ENCODE measurements at regions not wholly inside any gene's neighbourhood (a gene's known extent, or its start where the extent isn't known, plus 50 kb on each side); places are given as distances from the start of the nearest gene placed in this dataset.
A peak's percentile ranks its signal among the peaks of the same experiment; 100 is the strongest.

DNA sequence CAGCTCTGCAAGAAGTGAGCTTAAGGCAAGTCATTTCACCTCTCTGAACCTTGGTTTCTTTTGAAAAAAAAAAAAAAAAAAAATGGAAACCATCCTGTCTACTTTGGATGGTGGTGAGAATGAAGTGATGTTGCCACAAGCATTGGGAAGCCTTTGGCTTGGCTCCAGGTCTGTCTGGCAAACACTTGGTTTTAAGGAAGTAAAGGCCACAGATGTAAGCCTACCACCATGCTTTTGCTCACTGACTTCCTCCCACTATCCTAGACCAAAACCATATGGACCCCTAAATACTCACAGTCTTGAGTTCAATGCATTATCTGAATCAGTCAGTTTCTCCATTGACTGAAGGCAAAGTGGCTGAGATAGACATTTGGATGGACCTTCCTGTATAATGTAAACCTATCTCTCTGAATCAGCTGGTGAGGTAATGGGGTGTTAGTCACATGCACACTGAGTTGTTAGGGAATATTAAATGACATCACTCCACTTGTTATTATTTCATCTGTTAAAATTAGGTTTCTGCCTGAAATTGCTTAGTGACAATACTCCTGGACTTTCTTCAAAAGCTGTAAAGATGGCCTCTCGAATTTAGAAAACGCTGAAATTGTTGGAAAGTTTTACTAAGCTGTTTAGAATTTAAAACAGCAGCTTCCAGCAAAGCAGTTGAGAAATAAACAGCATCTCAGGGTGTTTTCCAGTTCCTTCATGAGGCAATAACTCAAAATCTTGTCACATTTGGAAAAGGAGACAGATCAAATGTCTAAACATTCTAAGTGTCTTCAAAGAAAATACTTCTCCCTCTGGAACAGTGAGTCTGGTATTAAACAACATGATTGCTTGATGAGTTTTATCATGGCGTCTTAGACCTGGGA lies 833.5 kb downstream of the DHX35 start:
- no peak for DNase-seq
- Histone ChIP-seq H3K27ac (no peak overlapping the region), H3K4me3 (no peak overlapping the region), H3K36me3 (no peaks in the 10 kb centered on the region), H3K9me3 (peaks cover 0 to 18% (median 3%) of the 10 kb centered on the region in 11 donors), H3K4me1 (peaks cover 0 to 8% (median 0%) of the 10 kb centered on the region in 9 donors), H3K27me3 (no peaks in the 10 kb centered on the region)
- ATAC-seq = peak in 1 of 8 donors; percentile 42
- intact Hi-C loops (cut with DNase I) = no loop called here
- TF ChIP-seq, protein P1, sequence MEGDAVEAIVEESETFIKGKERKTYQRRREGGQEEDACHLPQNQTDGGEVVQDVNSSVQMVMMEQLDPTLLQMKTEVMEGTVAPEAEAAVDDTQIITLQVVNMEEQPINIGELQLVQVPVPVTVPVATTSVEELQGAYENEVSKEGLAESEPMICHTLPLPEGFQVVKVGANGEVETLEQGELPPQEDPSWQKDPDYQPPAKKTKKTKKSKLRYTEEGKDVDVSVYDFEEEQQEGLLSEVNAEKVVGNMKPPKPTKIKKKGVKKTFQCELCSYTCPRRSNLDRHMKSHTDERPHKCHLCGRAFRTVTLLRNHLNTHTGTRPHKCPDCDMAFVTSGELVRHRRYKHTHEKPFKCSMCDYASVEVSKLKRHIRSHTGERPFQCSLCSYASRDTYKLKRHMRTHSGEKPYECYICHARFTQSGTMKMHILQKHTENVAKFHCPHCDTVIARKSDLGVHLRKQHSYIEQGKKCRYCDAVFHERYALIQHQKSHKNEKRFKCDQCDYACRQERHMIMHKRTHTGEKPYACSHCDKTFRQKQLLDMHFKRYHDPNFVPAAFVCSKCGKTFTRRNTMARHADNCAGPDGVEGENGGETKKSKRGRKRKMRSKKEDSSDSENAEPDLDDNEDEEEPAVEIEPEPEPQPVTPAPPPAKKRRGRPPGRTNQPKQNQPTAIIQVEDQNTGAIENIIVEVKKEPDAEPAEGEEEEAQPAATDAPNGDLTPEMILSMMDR (IDR thresholded peaks at IDR 0.05) = no peak
- WGBS, 2 donors = 73 to 78% methylated on average over 3 of the region's 3 CpGs

DNA sequence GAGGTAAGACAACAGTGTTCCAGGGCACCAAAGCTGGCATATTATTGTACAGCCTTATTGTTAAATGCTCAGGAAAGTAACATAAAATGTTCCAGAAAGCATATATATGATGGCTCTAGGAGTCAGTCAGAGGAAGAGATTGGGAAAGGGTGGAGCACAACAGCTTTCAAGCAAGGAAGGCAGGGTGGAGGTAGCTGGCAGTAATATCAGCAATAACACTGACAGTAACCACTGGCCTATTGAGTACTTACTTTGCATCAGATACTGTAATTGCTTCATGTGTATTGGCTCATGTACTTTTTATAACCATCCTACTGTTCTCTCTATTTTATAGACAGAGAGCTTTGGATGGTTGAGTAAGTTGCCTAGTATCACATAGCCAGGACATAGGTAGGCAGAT lies 830.2 kb downstream of the DHX35 start:
- DNase-seq (no peak), ATAC-seq (no peak)
- TF ChIP-seq, protein P1 (IDR thresholded peaks at IDR 0.05) = no peak
- Histone ChIP-seq H3K4me1 (no peaks in the 10 kb centered on the region), H3K4me3 (no peak overlapping the region), H3K9me3 (no peaks in the 10 kb centered on the region), H3K36me3 (no peaks in the 10 kb centered on the region), H3K27ac (no peak overlapping the region), H3K27me3 (no peaks in the 10 kb centered on the region)
- intact Hi-C loops (cut with DNase I) = no loop called here

DNA sequence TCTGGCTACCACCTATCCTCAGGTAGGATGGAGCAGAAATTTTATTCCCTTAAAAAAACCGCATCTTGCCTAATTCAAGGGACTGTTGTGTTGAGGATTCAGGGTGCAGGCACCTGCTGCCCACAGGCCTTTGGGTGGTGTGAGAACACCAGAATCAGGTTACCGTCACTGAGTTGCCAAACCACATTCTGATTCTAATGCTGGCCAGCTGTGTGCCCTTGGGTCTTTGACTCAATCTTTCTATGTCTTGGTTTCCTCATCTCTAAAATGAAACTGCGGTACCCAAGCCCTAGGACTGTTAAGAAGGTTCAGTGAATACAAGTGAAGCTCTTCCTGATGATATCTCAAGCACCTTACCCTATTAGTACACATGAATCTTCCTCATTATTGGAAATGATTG lies 827.3 kb downstream of the DHX35 start:
- TF ChIP-seq, protein P1 (IDR thresholded peaks at IDR 0.05) = no peak
- no peak overlapping the region for H3K4me3 ChIP-seq
- H3K9me3 ChIP-seq = no peaks in the 10 kb centered on the region
- no peaks in the 10 kb centered on the region for H3K36me3 ChIP-seq
- 92 to 94% methylated on average over 3 of the region's 3 CpGs for WGBS, 2 donors
- no peak for ATAC-seq
- DNase-seq = no peak
- H3K4me1 ChIP-seq = no peaks in the 10 kb centered on the region
- intact Hi-C loops (cut with DNase I) = no loop called here
- H3K27me3 ChIP-seq = peaks cover 0 to 16% (median 0%) of the 10 kb centered on the region in 7 donors
- H3K27ac ChIP-seq = no peak overlapping the region

DNA sequence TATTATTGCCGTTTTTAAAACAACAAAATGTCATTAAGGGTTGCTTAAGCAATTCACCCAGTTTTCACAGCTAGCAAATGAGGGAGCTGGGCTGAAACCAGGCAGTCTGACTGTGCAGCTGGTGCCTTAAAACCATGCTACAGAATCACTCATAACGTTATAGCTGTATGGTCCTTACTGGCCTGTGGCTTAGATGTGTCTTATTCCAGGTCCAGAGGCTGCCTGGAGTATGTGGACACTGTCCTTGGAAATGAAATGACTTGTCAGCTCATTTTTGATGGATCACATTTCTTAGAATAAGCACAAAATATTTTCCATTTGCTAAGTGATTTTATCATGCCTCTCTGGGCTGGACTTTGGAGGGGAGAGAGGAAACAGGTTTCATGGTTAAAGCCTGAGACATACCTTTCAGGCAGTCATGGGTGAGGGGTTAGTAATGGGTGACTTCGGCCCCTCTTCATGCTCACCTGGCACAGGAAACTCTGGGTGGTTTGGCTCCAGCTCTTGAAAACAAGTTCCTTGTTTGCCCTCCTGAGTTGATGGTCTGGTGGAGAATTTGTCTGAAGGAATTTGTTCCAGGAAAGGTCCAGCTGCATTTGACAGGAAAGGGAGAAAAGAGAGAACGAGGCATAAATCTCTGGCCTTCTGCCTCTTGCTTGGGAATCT lies 823.2 kb downstream of the DHX35 start:
- intact Hi-C loops (cut with DNase I) = no loop called here
- WGBS, 2 donors = 71 to 72% methylated on average over 4 of the region's 4 CpGs
- peaks cover 0 to 17% (median 0%) of the 10 kb centered on the region in 7 donors for H3K27me3 ChIP-seq
- DNase-seq (no peak), ATAC-seq (no peak)
- H3K36me3 ChIP-seq = no peaks in the 10 kb centered on the region
- TF ChIP-seq, protein P1 (IDR thresholded peaks at IDR 0.05) = no peak
- H3K9me3 ChIP-seq = peaks cover 0 to 16% (median 0%) of the 10 kb centered on the region in 11 donors
- no peaks in the 10 kb centered on the region for H3K4me1 ChIP-seq
- no peak overlapping the region for H3K27ac ChIP-seq
- H3K4me3 ChIP-seq = no peak overlapping the region
